ENCODE measurements at regions not wholly inside any gene's neighbourhood (a gene's known extent, or its start where the extent isn't known, plus 50 kb on each side); places are given as distances from the start of the nearest gene placed in this dataset.
"Not testable (repeated sequence)": the region's sequence is repeated elsewhere in the genome, so short reads cannot be mapped to it uniquely, and the experiment has no call there.

- H3K4me1 Mint-ChIP-seq (ENCODE audit: unreplicated experiment) = peaks cover 15% of the 10 kb centered on the region
- H3K9me3 Mint-ChIP-seq (ENCODE audit: unreplicated experiment) = no peaks in the 10 kb centered on the region
- H3K27me3 Mint-ChIP-seq (ENCODE audit: unreplicated experiment) = peaks cover 3% of the 10 kb centered on the region
- H3K36me3 Mint-ChIP-seq (ENCODE audit: low read depth, unreplicated experiment) = no peaks in the 10 kb centered on the region
- no peak overlapping the region for H3K4me3 Mint-ChIP-seq (ENCODE audit: unreplicated experiment)
- no peak overlapping the region for H3K27ac Mint-ChIP-seq (ENCODE audit: unreplicated experiment)
- no peak for TF ChIP-seq CTCF (IDR thresholded peaks at IDR 0.05; ENCODE audit: unreplicated experiment)
- DNase-seq (ENCODE audit: low spot score) = no peak
Measured at GRCh38 chr10:3567291-3567963, 217.6 kb downstream of the KLF6 start.

GRCh38 chr10:3566627-3567026, 218.4 kb downstream of the KLF6 start:
- peaks cover 15% of the 10 kb centered on the region for H3K4me1 Mint-ChIP-seq (ENCODE audit: unreplicated experiment)
- DNase-seq (ENCODE audit: low spot score) = no peak
- no peak overlapping the region for H3K4me3 Mint-ChIP-seq (ENCODE audit: unreplicated experiment)
- no peaks in the 10 kb centered on the region for H3K9me3 Mint-ChIP-seq (ENCODE audit: unreplicated experiment)
- no peak for TF ChIP-seq CTCF (IDR thresholded peaks at IDR 0.05; ENCODE audit: unreplicated experiment)
- H3K27ac Mint-ChIP-seq (ENCODE audit: unreplicated experiment) = no peak overlapping the region
- peaks cover 3% of the 10 kb centered on the region for H3K27me3 Mint-ChIP-seq (ENCODE audit: unreplicated experiment)
- H3K36me3 Mint-ChIP-seq (ENCODE audit: low read depth, unreplicated experiment) = no peaks in the 10 kb centered on the region

- H3K4me1 Mint-ChIP-seq (ENCODE audit: unreplicated experiment) = no peaks in the 10 kb centered on the region
- no peak for TF ChIP-seq CTCF (IDR thresholded peaks at IDR 0.05; ENCODE audit: unreplicated experiment)
Measured at GRCh38 chr10:3564346-3565002, 220.5 kb downstream of the KLF6 start.

GRCh38 chr10:3563298-3563697, 221.7 kb downstream of the KLF6 start:
- no peak overlapping the region for H3K4me3 Mint-ChIP-seq (ENCODE audit: unreplicated experiment)
- no peak overlapping the region for H3K27ac Mint-ChIP-seq (ENCODE audit: unreplicated experiment)
- H3K27me3 Mint-ChIP-seq (ENCODE audit: unreplicated experiment) = peaks cover 4% of the 10 kb centered on the region
- DNase-seq (ENCODE audit: low spot score) = no peak
- H3K4me1 Mint-ChIP-seq (ENCODE audit: unreplicated experiment) = no peaks in the 10 kb centered on the region
- TF ChIP-seq CTCF (IDR thresholded peaks at IDR 0.05; ENCODE audit: unreplicated experiment) = no peak
- no peaks in the 10 kb centered on the region for H3K9me3 Mint-ChIP-seq (ENCODE audit: unreplicated experiment)
- H3K36me3 Mint-ChIP-seq (ENCODE audit: low read depth, unreplicated experiment) = no peaks in the 10 kb centered on the region

More at GRCh38 chr10:3564346-3565002, 220.5 kb downstream of the KLF6 start:
- H3K36me3 Mint-ChIP-seq (ENCODE audit: low read depth, unreplicated experiment) = no peaks in the 10 kb centered on the region
- DNase-seq (ENCODE audit: low spot score) = no peak
- no peak overlapping the region for H3K27ac Mint-ChIP-seq (ENCODE audit: unreplicated experiment)
- no peaks in the 10 kb centered on the region for H3K9me3 Mint-ChIP-seq (ENCODE audit: unreplicated experiment)
- H3K27me3 Mint-ChIP-seq (ENCODE audit: unreplicated experiment) = peaks cover 1% of the 10 kb centered on the region
- no peak overlapping the region for H3K4me3 Mint-ChIP-seq (ENCODE audit: unreplicated experiment)

GRCh38 chr10:3560628-3561027, 224.4 kb downstream of the KLF6 start:
- DNase-seq (ENCODE audit: low spot score); H3K9me3 Mint-ChIP-seq (ENCODE audit: unreplicated experiment); H3K27me3 Mint-ChIP-seq (ENCODE audit: unreplicated experiment); H3K4me3 Mint-ChIP-seq (ENCODE audit: unreplicated experiment); H3K27ac Mint-ChIP-seq (ENCODE audit: unreplicated experiment); H3K4me1 Mint-ChIP-seq (ENCODE audit: unreplicated experiment); H3K36me3 Mint-ChIP-seq (ENCODE audit: low read depth, unreplicated experiment): not testable (repeated sequence)

Data from endothelial cell (in vitro differentiated cells).